Adrenal gland (tissue), 5 donors: ENCODE measurements at regions not wholly inside any gene's neighbourhood (a gene's known extent, or its start where the extent isn't known, plus 50 kb on each side); places are given as distances from the start of the nearest gene placed in this dataset.

Experiments used
- POLR2A ChIP-seq, 2 donors: fragments of 450-650 bp; IDR thresholded peaks; one replicate each; pipeline ENCODE4 v1.6.1; 2017; ENCODE audit warnings: antibody characterized with exemption in 2 of 2, mild to moderate bottlenecking in 2 of 2, moderate library complexity in 1 of 2
- TF ChIP-seq, protein P1 (sequence below), 6 experiments: fragments of 450-650 bp in 4 of 6; fragments of 200-600 bp in 2 of 6; sonication (generic) in 1 of 6; IDR thresholded peaks; 1 replicate in 5 of 6; 2 replicates in 1 of 6; pipeline versions ENCODE4 v1.5.1 to v1.8.0; 2016 to 2021; ENCODE audit warnings: antibody characterized with exemption in 6 of 6, mild to moderate bottlenecking in 2 of 6, moderate library complexity in 1 of 6
- donor health status: DM: no; HTN: no; CAD: no.

DNA sequence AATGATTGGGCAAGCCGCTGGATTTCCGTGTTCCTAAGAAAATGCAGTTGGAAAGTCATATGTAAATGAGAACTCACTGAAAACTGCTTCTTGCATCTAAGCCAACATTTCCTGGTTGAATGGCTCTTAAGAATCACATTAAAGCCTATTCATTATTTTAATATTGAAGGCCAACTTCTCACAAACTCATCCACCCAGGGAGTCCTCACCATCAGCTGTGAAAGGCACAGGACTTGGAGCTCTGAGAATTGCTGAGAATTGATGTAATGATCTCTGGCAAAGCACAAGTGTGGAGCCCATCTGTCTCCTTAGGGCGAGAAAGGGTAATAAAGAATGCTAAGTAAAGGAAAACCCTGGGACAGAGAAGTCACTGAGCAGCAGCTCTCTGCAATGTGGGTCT lies 55.9 kb upstream of the APCDD1 start:
- TF ChIP-seq, protein P1, sequence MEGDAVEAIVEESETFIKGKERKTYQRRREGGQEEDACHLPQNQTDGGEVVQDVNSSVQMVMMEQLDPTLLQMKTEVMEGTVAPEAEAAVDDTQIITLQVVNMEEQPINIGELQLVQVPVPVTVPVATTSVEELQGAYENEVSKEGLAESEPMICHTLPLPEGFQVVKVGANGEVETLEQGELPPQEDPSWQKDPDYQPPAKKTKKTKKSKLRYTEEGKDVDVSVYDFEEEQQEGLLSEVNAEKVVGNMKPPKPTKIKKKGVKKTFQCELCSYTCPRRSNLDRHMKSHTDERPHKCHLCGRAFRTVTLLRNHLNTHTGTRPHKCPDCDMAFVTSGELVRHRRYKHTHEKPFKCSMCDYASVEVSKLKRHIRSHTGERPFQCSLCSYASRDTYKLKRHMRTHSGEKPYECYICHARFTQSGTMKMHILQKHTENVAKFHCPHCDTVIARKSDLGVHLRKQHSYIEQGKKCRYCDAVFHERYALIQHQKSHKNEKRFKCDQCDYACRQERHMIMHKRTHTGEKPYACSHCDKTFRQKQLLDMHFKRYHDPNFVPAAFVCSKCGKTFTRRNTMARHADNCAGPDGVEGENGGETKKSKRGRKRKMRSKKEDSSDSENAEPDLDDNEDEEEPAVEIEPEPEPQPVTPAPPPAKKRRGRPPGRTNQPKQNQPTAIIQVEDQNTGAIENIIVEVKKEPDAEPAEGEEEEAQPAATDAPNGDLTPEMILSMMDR (IDR thresholded peaks at IDR 0.05) = no peak
- TF ChIP-seq POLR2A (IDR thresholded peaks at IDR 0.05) = no peak
